ENCODE measurements at regions not wholly inside any gene's neighbourhood (a gene's known extent, or its start where the extent isn't known, plus 50 kb on each side); places are given as distances from the start of the nearest gene placed in this dataset.

GRCh38 chr5:2393556-2393955, 357.9 kb downstream of the IRX2 start:
- intact Hi-C loops (cut with DNase I), result no loop called here
- Histone ChIP-seq H3K36me3 (no peaks in the 10 kb centered on the region), H3K27ac (no peak overlapping the region), H3K4me3 (no peak overlapping the region), H3K9me3 (no peaks in the 10 kb centered on the region), H3K27me3 (no peaks in the 10 kb centered on the region), H3K9ac (ENCODE audit: low read depth in 2 of 2, low read length in 2 of 2) (no peak overlapping the region), H3K4me1 (no peaks in the 10 kb centered on the region)
- DNase-seq, result no peak
- TF ChIP-seq CTCF (IDR thresholded peaks at IDR 0.05), result no peak

DNA sequence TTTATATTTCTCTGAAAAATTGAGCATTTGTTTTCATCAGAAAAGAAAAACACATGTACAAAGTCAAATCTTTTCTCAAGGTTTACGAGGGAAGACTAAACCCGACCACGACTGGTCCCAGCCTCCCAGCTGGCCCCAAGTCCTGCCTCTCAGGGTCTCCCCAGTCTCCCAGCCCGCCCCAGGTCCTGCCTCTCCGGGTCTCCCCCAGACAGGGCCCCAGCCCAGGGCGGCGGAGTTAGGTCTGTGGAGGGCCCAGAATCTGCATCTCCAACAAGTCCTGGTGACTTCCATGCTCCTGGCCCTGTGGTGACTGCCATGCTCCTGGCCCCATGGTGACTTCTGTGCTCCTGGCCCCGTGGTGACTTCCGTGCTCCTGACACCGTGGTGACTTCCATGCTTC, 359.9 kb downstream of the IRX2 start:
- Histone ChIP-seq H3K4me1 (no peaks in the 10 kb centered on the region), H3K4me3 (no peak overlapping the region), H3K27me3 (no peaks in the 10 kb centered on the region), H3K9ac (ENCODE audit: low read depth in 2 of 2, low read length in 2 of 2) (no peak overlapping the region), H3K9me3 (no peaks in the 10 kb centered on the region), H3K36me3 (no peaks in the 10 kb centered on the region), H3K27ac (no peak overlapping the region)
- no peak for TF ChIP-seq CTCF (IDR thresholded peaks at IDR 0.05)
- intact Hi-C loops (cut with DNase I), result no loop called here
- no peak for DNase-seq

DNA sequence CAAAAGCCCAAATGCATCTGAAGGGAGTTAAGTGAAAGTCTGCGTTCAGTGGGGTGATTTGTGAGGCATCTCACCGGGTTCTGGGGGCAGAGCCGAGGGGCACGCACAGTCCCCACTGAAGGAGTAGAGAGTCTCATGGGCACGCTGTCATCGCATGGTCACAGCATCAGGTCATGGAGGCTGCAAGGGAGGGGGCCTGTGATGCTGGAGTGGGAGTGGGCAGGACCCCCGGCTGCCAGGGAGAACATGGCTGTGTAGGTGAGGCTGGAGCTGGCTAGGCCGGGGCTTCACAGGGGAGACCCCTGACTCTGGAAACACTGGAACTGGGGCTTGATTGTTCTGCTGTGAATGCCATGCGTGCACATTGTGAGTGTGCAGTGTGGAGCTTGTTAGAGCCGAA, 360.5 kb downstream of the IRX2 start:
- no peak overlapping the region for H3K9ac ChIP-seq (ENCODE audit: low read depth in 2 of 2, low read length in 2 of 2)
- H3K27me3 ChIP-seq, result no peaks in the 10 kb centered on the region
- H3K9me3 ChIP-seq, result no peaks in the 10 kb centered on the region
- no peaks in the 10 kb centered on the region for H3K36me3 ChIP-seq
- H3K4me1 ChIP-seq, result no peaks in the 10 kb centered on the region
- TF ChIP-seq CTCF (IDR thresholded peaks at IDR 0.05), result no peak
- no peak for DNase-seq
- intact Hi-C loops (cut with DNase I), result no loop called here
- no peak overlapping the region for H3K27ac ChIP-seq
- H3K4me3 ChIP-seq, result no peak overlapping the region

GRCh38 chr5:2388571-2388970, 362.9 kb downstream of the IRX2 start:
- H3K36me3 ChIP-seq, result no peaks in the 10 kb centered on the region
- intact Hi-C loops (cut with DNase I), result no loop called here
- no peaks in the 10 kb centered on the region for H3K27me3 ChIP-seq
- H3K9me3 ChIP-seq, result no peaks in the 10 kb centered on the region
- no peak overlapping the region for H3K9ac ChIP-seq (ENCODE audit: low read depth in 2 of 2, low read length in 2 of 2)
- H3K4me3 ChIP-seq, result no peak overlapping the region
- H3K27ac ChIP-seq, result no peak overlapping the region
- no peak for DNase-seq
- no peaks in the 10 kb centered on the region for H3K4me1 ChIP-seq
- no peak for TF ChIP-seq CTCF (IDR thresholded peaks at IDR 0.05)

GRCh38 chr5:2387634-2388325, 363.7 kb downstream of the IRX2 start:
- Histone ChIP-seq H3K36me3 (no peaks in the 10 kb centered on the region), H3K9ac (ENCODE audit: low read depth in 2 of 2, low read length in 2 of 2) (no peak overlapping the region), H3K27me3 (no peaks in the 10 kb centered on the region), H3K4me3 (no peak overlapping the region), H3K4me1 (no peaks in the 10 kb centered on the region), H3K9me3 (no peaks in the 10 kb centered on the region), H3K27ac (no peak overlapping the region)
- no peak for DNase-seq
- intact Hi-C loops (cut with DNase I), result no loop called here
- TF ChIP-seq CTCF (IDR thresholded peaks at IDR 0.05), result no peak

Data from colonic mucosa (tissue), 4 donors.